Right lobe of liver (tissue), 6 donors: ENCODE measurements at regions not wholly inside any gene's neighbourhood (a gene's known extent, or its start where the extent isn't known, plus 50 kb on each side); places are given as distances from the start of the nearest gene placed in this dataset.

ENCODE experiments used
- ATAC-seq, 4 donors: fragments of 200-7000 bp; cut with Tn5 transposase; one replicate each; pipeline ENCODE4 v1.9.1; 2020; ENCODE audit warnings: mild to moderate bottlenecking in 4 of 4, moderate library complexity in 4 of 4
- DNase-seq, 3 donors: peaks; one replicate each; pipeline ENCODE4 v3.0.0-alpha.2; 2020
- H3K27ac ChIP-seq, 3 donors: fragments of 200-600 bp; one replicate each; pipeline ENCODE4 v1.8.0; 2022
- H3K27me3 ChIP-seq, 2 donors: fragments of 200-600 bp; one replicate each; pipeline ENCODE4 v1.8.0; 2022
- H3K36me3 ChIP-seq, 4 donors: fragments of 200-600 bp; sonication (generic) in 1 of 4; one replicate each; pipeline versions ENCODE4 v1.5.1 to v1.8.0; 2017 to 2022; ENCODE audit warnings: control low read depth in 1 of 4
- H3K4me1 ChIP-seq, 4 donors: fragments of 200-600 bp; sonication (generic) in 1 of 4; one replicate each; pipeline versions ENCODE4 v1.5.1 to v1.8.0; 2017 to 2022; ENCODE audit warnings: control low read depth in 1 of 4
- H3K4me3 ChIP-seq, 3 donors: fragments of 200-600 bp; one replicate each; pipeline ENCODE4 v1.8.0; 2022
- H3K9me3 ChIP-seq, 4 donors: fragments of 200-600 bp; sonication (generic) in 1 of 4; one replicate each; pipeline versions ENCODE4 v1.5.1 to v1.8.0; 2017 to 2022; ENCODE audit warnings: control low read depth in 1 of 4
- POLR2A ChIP-seq: fragments of 450-650 bp; IDR thresholded peaks from one replicate; pipeline ENCODE4 v1.6.1; 2017; ENCODE audit warnings: antibody characterized with exemption, mild to moderate bottlenecking
- WGBS: methylation state at CpG from one replicate; pipeline ENCODE4 v1.1.6; 2018; ENCODE audit warnings: low coverage, low lambda C conversion rate; ENCODE audit not compliant: insufficient coverage; ENCODE audit errors: missing lambda C conversion rate; 5-methylcytosine and 5-hydroxymethylcytosine counted together
- intact Hi-C, 2 donors: fragments of 100-400 bp; cut with DNase I; formaldehyde crosslinking; loops; one replicate each; pipeline versions ENCODE4 v1.11.2 to v1.14.1; 2022
- TF ChIP-seq, protein P1 (sequence below), 4 donors: fragments of 200-600 bp in 3 of 4; fragments of 450-650 bp in 1 of 4; IDR thresholded peaks; one replicate each; pipeline versions ENCODE4 v1.5.1 to v1.8.0; 2016 to 2022; ENCODE audit warnings: antibody characterized with exemption in 4 of 4, mild to moderate bottlenecking in 2 of 4
- donor health status: DM: no; HTN: yes; CAD: no.
- donor health status: DM: no; HTN: no; CAD: no.
- donor health status: DM: no; HTN: no; CAD: no.
- donor health status: DM: no; HTN: yes; CAD: no.
- donor health status: DM: no; HTN: yes; CAD: no.

- no peak for DNase-seq
- Histone ChIP-seq H3K36me3 (no peaks in the 10 kb centered on the region), H3K4me3 (no peak overlapping the region), H3K27me3 (no peaks in the 10 kb centered on the region), H3K27ac (no peak overlapping the region), H3K9me3 (no peaks in the 10 kb centered on the region), H3K4me1 (peaks cover 0 to 10% (median 1%) of the 10 kb centered on the region in 4 donors)
- ATAC-seq = no peak
- intact Hi-C loops = no loop called here
- 53% methylated on average over 3 of the region's 4 CpGs for WGBS
- TF ChIP-seq, protein P1, sequence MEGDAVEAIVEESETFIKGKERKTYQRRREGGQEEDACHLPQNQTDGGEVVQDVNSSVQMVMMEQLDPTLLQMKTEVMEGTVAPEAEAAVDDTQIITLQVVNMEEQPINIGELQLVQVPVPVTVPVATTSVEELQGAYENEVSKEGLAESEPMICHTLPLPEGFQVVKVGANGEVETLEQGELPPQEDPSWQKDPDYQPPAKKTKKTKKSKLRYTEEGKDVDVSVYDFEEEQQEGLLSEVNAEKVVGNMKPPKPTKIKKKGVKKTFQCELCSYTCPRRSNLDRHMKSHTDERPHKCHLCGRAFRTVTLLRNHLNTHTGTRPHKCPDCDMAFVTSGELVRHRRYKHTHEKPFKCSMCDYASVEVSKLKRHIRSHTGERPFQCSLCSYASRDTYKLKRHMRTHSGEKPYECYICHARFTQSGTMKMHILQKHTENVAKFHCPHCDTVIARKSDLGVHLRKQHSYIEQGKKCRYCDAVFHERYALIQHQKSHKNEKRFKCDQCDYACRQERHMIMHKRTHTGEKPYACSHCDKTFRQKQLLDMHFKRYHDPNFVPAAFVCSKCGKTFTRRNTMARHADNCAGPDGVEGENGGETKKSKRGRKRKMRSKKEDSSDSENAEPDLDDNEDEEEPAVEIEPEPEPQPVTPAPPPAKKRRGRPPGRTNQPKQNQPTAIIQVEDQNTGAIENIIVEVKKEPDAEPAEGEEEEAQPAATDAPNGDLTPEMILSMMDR (IDR thresholded peaks at IDR 0.05) = no peak
- TF ChIP-seq POLR2A = no peak
These were observed 56.8 kb upstream of the CACNA2D3 start for GRCh38 chr3:54065586-54065985.

DNA sequence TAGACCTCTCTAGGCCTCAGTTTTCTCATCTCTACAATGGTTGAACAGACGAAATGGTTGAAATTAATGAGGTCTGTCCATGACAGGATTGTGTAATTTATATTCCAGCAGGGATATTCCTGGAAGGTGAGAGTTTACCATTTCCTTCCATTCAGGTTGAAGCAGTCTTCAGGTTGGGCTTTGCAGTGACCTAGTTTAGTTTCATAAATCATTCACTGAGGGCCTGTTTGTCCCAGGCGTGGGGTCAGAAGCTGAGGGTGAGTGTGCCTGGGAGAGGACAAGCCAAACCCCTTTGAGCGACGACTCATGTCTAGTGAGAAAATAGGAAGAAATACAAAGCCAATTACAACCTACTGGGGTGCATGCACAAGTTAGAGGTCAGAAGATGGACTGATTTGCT is 57.2 kb upstream of the CACNA2D3 start:
- no peak for DNase-seq
- Histone ChIP-seq H3K4me1 (peaks cover 0 to 10% (median 1%) of the 10 kb centered on the region in 4 donors), H3K9me3 (no peaks in the 10 kb centered on the region), H3K27me3 (no peaks in the 10 kb centered on the region), H3K36me3 (no peaks in the 10 kb centered on the region), H3K27ac (no peak overlapping the region), H3K4me3 (no peak overlapping the region)
- peak in 3 of 4 donors; percentile 42 to 45 (median 45) for ATAC-seq
- TF ChIP-seq POLR2A = no peak
- TF ChIP-seq, protein P1 (IDR thresholded peaks at IDR 0.05) = no peak
- intact Hi-C loops = no loop called here
- WGBS = 28% methylated on average over 4 of the region's 4 CpGs

- 74% methylated on average over 7 of the region's 8 CpGs for WGBS
- no peak for DNase-seq
- Histone ChIP-seq H3K27ac (no peak overlapping the region), H3K4me1 (peaks cover 0 to 10% (median 1%) of the 10 kb centered on the region in 4 donors), H3K36me3 (no peaks in the 10 kb centered on the region), H3K9me3 (no peaks in the 10 kb centered on the region), H3K4me3 (no peak overlapping the region), H3K27me3 (no peaks in the 10 kb centered on the region)
- ATAC-seq = no peak
- intact Hi-C loops = no loop called here
- no peak for TF ChIP-seq POLR2A
- TF ChIP-seq, protein P1 (IDR thresholded peaks at IDR 0.05) = no peak
These were observed 57.9 kb upstream of the CACNA2D3 start for GRCh38 chr3:54064486-54064885.

GRCh38 chr3:54062546-54062945 is 59.8 kb upstream of the CACNA2D3 start:
- WGBS = 62% methylated on average over 3 of the region's 3 CpGs
- Histone ChIP-seq H3K27ac (no peak overlapping the region), H3K27me3 (no peaks in the 10 kb centered on the region), H3K9me3 (no peaks in the 10 kb centered on the region), H3K4me1 (peaks cover 0 to 10% (median 1%) of the 10 kb centered on the region in 4 donors), H3K36me3 (no peaks in the 10 kb centered on the region), H3K4me3 (no peak overlapping the region)
- no peak for DNase-seq
- ATAC-seq = no peak
- intact Hi-C loops = no loop called here
- TF ChIP-seq, protein P1 (IDR thresholded peaks at IDR 0.05) = no peak
- no peak for TF ChIP-seq POLR2A

- Histone ChIP-seq H3K27ac (no peak overlapping the region), H3K27me3 (no peaks in the 10 kb centered on the region), H3K4me1 (no peaks in the 10 kb centered on the region), H3K36me3 (no peaks in the 10 kb centered on the region), H3K9me3 (no peaks in the 10 kb centered on the region), H3K4me3 (no peak overlapping the region)
- TF ChIP-seq POLR2A = no peak
- TF ChIP-seq, protein P1 (IDR thresholded peaks at IDR 0.05) = no peak
- 66% methylated on average over 2 of the region's 2 CpGs for WGBS
- DNase-seq = no peak
- intact Hi-C loops = no loop called here
- no peak for ATAC-seq
These were observed 65.8 kb upstream of the CACNA2D3 start for GRCh38 chr3:54056521-54056920.
